H9 (cell line): ENCODE measurements at regions not wholly inside any gene's neighbourhood (a gene's known extent, or its start where the extent isn't known, plus 50 kb on each side); places are given as distances from the start of the nearest gene placed in this dataset.

Source experiments
- DNase-seq: peaks from one replicate; pipeline ENCODE4 v3.0.0-alpha.2; 2017
- H2AFZ ChIP-seq: one replicate; pipeline ENCODE4 v1.6.1; 2013; ENCODE audit warnings: mild to moderate bottlenecking, low read length, control low read depth, moderate library complexity
- H2AK5ac ChIP-seq: 2 replicates; pipeline ENCODE4 v1.6.1; 2013; ENCODE audit warnings: low read length, control low read depth, mixed read lengths; ENCODE audit not compliant: insufficient read length
- H2BK120ac ChIP-seq: one replicate; pipeline ENCODE4 v1.6.1; 2013; ENCODE audit warnings: low read depth, mild to moderate bottlenecking, low read length, control low read depth, inconsistent platforms; ENCODE audit not compliant: poor library complexity, severe bottlenecking
- H2BK12ac ChIP-seq: 2 replicates; pipeline ENCODE4 v1.6.1; 2013; ENCODE audit warnings: low read length, control low read depth, mixed read lengths, low read depth; ENCODE audit not compliant: insufficient read length
- H2BK15ac ChIP-seq: 2 replicates; pipeline ENCODE4 v1.6.1; 2013; ENCODE audit warnings: low read depth, low read length, control low read depth
- H2BK20ac ChIP-seq: one replicate; pipeline ENCODE4 v1.6.1; 2013; ENCODE audit warnings: low read depth, mild to moderate bottlenecking, low read length, control low read depth, inconsistent platforms; ENCODE audit not compliant: poor library complexity, severe bottlenecking
- H2BK5ac ChIP-seq: 2 replicates; pipeline ENCODE4 v1.6.1; 2013; ENCODE audit warnings: low read length, control low read depth, mixed read lengths; ENCODE audit not compliant: insufficient read length
- H3K14ac ChIP-seq: 2 replicates; pipeline ENCODE4 v1.6.1; 2013; ENCODE audit warnings: low read length, control low read depth; ENCODE audit not compliant: insufficient read depth
- H3K18ac ChIP-seq: 2 replicates; pipeline ENCODE4 v1.6.1; 2013; ENCODE audit warnings: low read depth, mild to moderate bottlenecking, mixed read lengths, low read length, control low read depth; ENCODE audit not compliant: insufficient read length
- H3K23ac ChIP-seq: 2 replicates; pipeline ENCODE4 v1.6.1; 2013; ENCODE audit warnings: low read length, control low read depth, mixed read lengths, low read depth; ENCODE audit not compliant: insufficient read length
- H3K23me2 ChIP-seq: 2 replicates; pipeline ENCODE4 v1.6.1; 2013; ENCODE audit warnings: low read depth, mild to moderate bottlenecking, mixed read lengths, low read length, control low read depth; ENCODE audit not compliant: insufficient read length, poor library complexity, severe bottlenecking
- H3K27ac ChIP-seq: 2 replicates; pipeline ENCODE4 v1.5.1; 2013; ENCODE audit warnings: low read length, control low read depth, mixed read lengths, low read depth; ENCODE audit not compliant: insufficient read length
- H3K27me3 ChIP-seq: 2 replicates; pipeline ENCODE4 v1.6.1; 2013; ENCODE audit warnings: low read length, control low read depth, inconsistent platforms; ENCODE audit not compliant: insufficient read depth
- H3K4ac ChIP-seq: 2 replicates; pipeline ENCODE4 v1.6.1; 2013; ENCODE audit warnings: low read depth, mild to moderate bottlenecking, control low read depth, inconsistent platforms, low read length, moderate library complexity
- H3K4me1 ChIP-seq: 2 replicates; pipeline ENCODE4 v1.6.1; 2013; ENCODE audit warnings: low read length, control low read depth, inconsistent platforms; ENCODE audit not compliant: insufficient read depth
- H3K4me2 ChIP-seq: 2 replicates; pipeline ENCODE4 v1.6.1; 2013; ENCODE audit warnings: low read length, control low read depth, mixed read lengths; ENCODE audit not compliant: insufficient read length, insufficient read depth
- H3K56ac ChIP-seq: 2 replicates; pipeline ENCODE4 v1.6.1; 2013; ENCODE audit warnings: low read depth, mild to moderate bottlenecking, mixed read lengths, low read length, control low read depth; ENCODE audit not compliant: insufficient read length
- H3K79me1 ChIP-seq: 2 replicates; pipeline ENCODE4 v1.6.1; 2013; ENCODE audit warnings: low read depth, mild to moderate bottlenecking, moderate library complexity, low read length, control low read depth, inconsistent platforms; ENCODE audit not compliant: insufficient read depth, poor library complexity, severe bottlenecking
- H3K79me2 ChIP-seq: 2 replicates; pipeline ENCODE4 v1.6.1; 2013; ENCODE audit warnings: low read length, control low read depth, inconsistent platforms; ENCODE audit not compliant: insufficient read depth
- H3K9ac ChIP-seq: 2 replicates; pipeline ENCODE4 v1.6.1; 2013; ENCODE audit warnings: low read length, control low read depth, mixed read lengths; ENCODE audit not compliant: insufficient read length; ENCODE audit errors: extremely low read depth
- H3K9me3 ChIP-seq: one replicate; pipeline ENCODE4 v1.6.1; 2013; ENCODE audit warnings: low read depth, low read length, inconsistent platforms; ENCODE audit not compliant: control insufficient read depth
- H3T11ph ChIP-seq: one replicate; pipeline ENCODE4 v1.6.1; 2013; ENCODE audit warnings: mild to moderate bottlenecking, low read length, control low read depth, inconsistent platforms
- H4K20me1 ChIP-seq: one replicate; pipeline ENCODE4 v1.6.1; 2013; ENCODE audit not compliant: control insufficient read depth, insufficient read length, insufficient read depth
- H4K5ac ChIP-seq: 2 replicates; pipeline ENCODE4 v1.6.1; 2013; ENCODE audit warnings: low read depth, mild to moderate bottlenecking, mixed read lengths, low read length, control low read depth; ENCODE audit not compliant: insufficient read length
- H4K8ac ChIP-seq: replicated peaks from 2 replicates; pipeline ENCODE4 v1.6.1; 2013; ENCODE audit warnings: low read length, control low read depth, mixed read lengths, low read depth; ENCODE audit not compliant: insufficient read length
- H4K91ac ChIP-seq: 2 replicates; pipeline ENCODE4 v1.6.1; 2013; ENCODE audit warnings: low read depth, mild to moderate bottlenecking, moderate library complexity, mixed read lengths, low read length, control low read depth; ENCODE audit not compliant: insufficient read length
- H3K27ac Mint-ChIP-seq, 3 experiments: 2 replicates in 2 of 3; 3 replicates in 1 of 3; pipeline ENCODE4 v1.8.0; 2020 to 2021; ENCODE audit warnings: mixed read lengths in 3 of 3, mild to moderate bottlenecking in 1 of 3, moderate library complexity in 1 of 3
- H3K27me3 Mint-ChIP-seq: 2 replicates; pipeline ENCODE4 v1.8.0; 2021; ENCODE audit warnings: low read depth, mild to moderate bottlenecking, moderate library complexity, mixed read lengths
- H3K36me3 Mint-ChIP-seq, 3 experiments: 2 replicates in 2 of 3; 3 replicates in 1 of 3; pipeline ENCODE4 v1.8.0; 2020 to 2021; ENCODE audit warnings: low read depth in 3 of 3, mixed read lengths in 3 of 3; ENCODE audit not compliant: insufficient read depth in 1 of 3
- H3K4me1 Mint-ChIP-seq, 2 experiments: 2 replicates each; pipeline ENCODE4 v1.8.0; 2020; ENCODE audit warnings: mixed read lengths in 2 of 2
- H3K4me3 Mint-ChIP-seq, 2 experiments: 2 replicates in 1 of 2; 3 replicates in 1 of 2; pipeline ENCODE4 v1.8.0; 2020 to 2021; ENCODE audit warnings: mild to moderate bottlenecking in 2 of 2, mixed read lengths in 2 of 2, moderate library complexity in 1 of 2
- H3K9me3 Mint-ChIP-seq, 2 experiments: 2 replicates in 1 of 2; 3 replicates in 1 of 2; pipeline ENCODE4 v1.8.0; 2020; ENCODE audit warnings: mild to moderate bottlenecking in 2 of 2, mixed read lengths in 2 of 2, moderate library complexity in 1 of 2
- TF ChIP-seq, protein P1 (sequence below): fragments of 200-600 bp; sonication (generic); conservative IDR thresholded peaks from 3 replicates; pipeline ENCODE4 v1.8.0; 2021; ENCODE audit warnings: antibody characterized with exemption, mild to moderate bottlenecking

DNA sequence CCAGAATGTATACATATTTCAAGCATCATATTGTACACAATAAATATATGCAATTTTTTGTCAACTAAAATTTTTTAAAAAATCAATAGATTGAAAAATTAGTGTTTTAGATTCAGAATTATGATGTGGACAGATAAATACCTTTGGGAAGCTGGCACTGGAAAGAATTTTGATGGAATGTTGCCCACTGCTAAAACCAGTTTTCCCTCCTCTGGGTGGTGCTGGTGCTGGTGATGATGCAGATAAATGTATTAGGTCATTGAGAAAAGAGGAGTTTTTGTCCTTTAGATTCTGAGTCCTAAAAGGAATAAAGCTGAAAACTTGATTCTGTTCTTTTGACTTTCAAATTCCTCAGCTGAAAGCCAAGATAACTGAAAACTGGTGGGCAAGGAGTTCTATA lies 56.0 kb upstream of the SUCLG2 start:
- TF ChIP-seq, protein P1, sequence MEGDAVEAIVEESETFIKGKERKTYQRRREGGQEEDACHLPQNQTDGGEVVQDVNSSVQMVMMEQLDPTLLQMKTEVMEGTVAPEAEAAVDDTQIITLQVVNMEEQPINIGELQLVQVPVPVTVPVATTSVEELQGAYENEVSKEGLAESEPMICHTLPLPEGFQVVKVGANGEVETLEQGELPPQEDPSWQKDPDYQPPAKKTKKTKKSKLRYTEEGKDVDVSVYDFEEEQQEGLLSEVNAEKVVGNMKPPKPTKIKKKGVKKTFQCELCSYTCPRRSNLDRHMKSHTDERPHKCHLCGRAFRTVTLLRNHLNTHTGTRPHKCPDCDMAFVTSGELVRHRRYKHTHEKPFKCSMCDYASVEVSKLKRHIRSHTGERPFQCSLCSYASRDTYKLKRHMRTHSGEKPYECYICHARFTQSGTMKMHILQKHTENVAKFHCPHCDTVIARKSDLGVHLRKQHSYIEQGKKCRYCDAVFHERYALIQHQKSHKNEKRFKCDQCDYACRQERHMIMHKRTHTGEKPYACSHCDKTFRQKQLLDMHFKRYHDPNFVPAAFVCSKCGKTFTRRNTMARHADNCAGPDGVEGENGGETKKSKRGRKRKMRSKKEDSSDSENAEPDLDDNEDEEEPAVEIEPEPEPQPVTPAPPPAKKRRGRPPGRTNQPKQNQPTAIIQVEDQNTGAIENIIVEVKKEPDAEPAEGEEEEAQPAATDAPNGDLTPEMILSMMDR: no peak
- H3K4me1 ChIP-seq: no peaks in the 10 kb centered on the region; the same call in 1 of the 2 replicates
- H3K23me2 ChIP-seq: no peaks in the 10 kb centered on the region
- H3K4ac ChIP-seq: no peak overlapping the region
- H2AK5ac ChIP-seq: no peak overlapping the region
- H3K4me1 Mint-ChIP-seq: peaks cover 22 to 23% of the 10 kb centered on the region in 2 experiments
- no peak overlapping the region for H2BK20ac ChIP-seq
- no peak overlapping the region for H4K91ac ChIP-seq
- no peak overlapping the region for H4K5ac ChIP-seq
- no peak for DNase-seq
- no peak overlapping the region for H3K9ac ChIP-seq
- no peak overlapping the region for H3K27ac Mint-ChIP-seq
- H3K79me2 ChIP-seq: no peaks in the 10 kb centered on the region
- no peak overlapping the region for H3T11ph ChIP-seq
- H3K23ac ChIP-seq: no peak overlapping the region
- no peak overlapping the region for H2BK120ac ChIP-seq
- H3K27me3 ChIP-seq: no peaks in the 10 kb centered on the region
- H2BK5ac ChIP-seq: no peak overlapping the region
- no peak overlapping the region for H4K8ac ChIP-seq
- H3K14ac ChIP-seq: no peak overlapping the region
- H3K4me3 Mint-ChIP-seq: no peak overlapping the region
- no peak overlapping the region for H2AFZ ChIP-seq
- H3K79me1 ChIP-seq: no peaks in the 10 kb centered on the region
- no peaks in the 10 kb centered on the region for H4K20me1 ChIP-seq
- H2BK12ac ChIP-seq: no peak overlapping the region
- no peak overlapping the region for H3K27ac ChIP-seq
- H3K27me3 Mint-ChIP-seq: no peaks in the 10 kb centered on the region
- no peaks in the 10 kb centered on the region for H3K9me3 Mint-ChIP-seq
- H3K9me3 ChIP-seq: no peaks in the 10 kb centered on the region
- H3K18ac ChIP-seq: no peak overlapping the region
- no peak overlapping the region for H3K56ac ChIP-seq
- H3K36me3 Mint-ChIP-seq: no peaks in the 10 kb centered on the region
- H2BK15ac ChIP-seq: no peak overlapping the region
- no peak overlapping the region for H3K4me2 ChIP-seq
